Stromal cell of bone marrow (primary cell): ENCODE measurements at regions not wholly inside any gene's neighbourhood (a gene's known extent, or its start where the extent isn't known, plus 50 kb on each side); places are given as distances from the start of the nearest gene placed in this dataset.

Experiments used
- DNase-seq: peaks from one replicate; pipeline ENCODE4 v3.0.0-alpha.2; 2012; ENCODE audit warnings: low read depth

DNA sequence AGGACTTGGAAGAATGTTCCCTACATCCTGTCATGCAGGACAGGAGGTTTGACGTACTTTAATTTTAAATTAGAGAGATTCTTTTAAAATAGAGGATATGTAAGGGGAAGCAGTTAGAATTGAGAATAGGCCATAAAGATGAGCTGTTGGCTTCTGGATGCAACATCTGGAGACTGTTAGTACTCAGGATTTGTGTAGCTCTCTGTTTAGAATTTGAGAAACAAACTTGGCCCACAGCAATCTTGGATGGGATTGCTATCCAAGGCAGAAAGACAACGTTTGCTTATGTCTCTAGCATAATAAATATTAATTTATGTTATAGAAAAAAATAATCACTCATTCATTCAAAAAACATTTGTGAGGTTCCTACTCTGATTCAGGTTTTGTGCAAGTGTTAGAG is 398.4 kb upstream of the NOVA1 start:
- no peak for DNase-seq

DNA sequence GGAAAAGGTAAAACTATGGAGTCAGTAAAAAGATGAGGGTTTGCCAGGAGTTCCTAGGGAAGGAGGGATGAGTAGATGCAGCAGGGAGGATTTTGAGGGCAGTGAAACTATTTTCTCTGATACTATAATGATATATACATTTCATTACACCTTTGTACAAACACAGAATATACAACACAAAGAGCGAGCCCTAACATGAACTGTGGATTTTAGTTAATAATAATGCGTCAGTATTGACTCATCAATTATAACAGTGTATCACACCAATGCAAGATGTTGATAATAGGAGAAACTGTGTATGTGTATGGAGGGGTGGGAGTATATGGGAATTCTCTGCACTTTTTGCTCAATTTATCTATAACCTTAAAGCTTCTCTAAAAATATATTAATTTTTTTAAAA is 404.3 kb upstream of the NOVA1 start:
- DNase-seq: no peak

DNA sequence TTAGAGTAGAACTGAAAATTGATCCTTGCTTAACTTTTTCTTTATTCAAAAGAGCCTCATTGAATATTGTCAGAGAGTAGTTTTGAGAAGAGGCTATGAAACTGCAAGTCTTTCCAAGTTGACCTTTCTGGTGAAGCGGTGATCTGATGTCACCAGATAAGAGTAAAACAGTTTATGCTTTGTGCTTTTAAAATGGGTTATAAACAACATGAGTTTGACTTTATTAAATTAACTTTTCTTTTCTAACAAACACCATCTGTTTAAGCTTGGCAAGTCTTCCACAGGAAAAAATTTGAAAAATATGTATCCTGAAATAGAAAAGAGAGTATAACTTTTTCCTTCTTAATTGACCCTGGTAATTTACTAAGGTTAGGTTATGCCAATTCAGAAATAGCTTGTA is 408.7 kb upstream of the NOVA1 start:
- no peak for DNase-seq

DNA sequence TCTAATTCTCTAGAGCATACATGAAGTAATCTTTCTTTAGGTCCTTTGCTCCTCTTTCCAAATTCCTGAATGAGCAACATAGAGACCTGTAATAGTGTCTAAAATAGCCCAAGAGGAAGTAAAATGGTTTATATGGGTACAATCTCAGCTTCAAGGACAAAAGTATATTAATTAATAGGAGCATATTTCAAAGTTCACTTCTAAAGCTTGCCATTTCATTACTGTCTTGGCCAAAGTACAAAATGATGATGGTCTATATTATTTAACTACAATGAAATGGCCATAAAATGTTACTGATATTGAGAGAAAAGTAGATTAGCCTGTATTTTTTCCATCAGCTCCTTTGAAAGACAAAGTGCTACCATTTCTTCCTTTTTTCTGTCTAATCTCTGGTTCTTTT is 410.4 kb upstream of the NOVA1 start:
- no peak for DNase-seq

DNA sequence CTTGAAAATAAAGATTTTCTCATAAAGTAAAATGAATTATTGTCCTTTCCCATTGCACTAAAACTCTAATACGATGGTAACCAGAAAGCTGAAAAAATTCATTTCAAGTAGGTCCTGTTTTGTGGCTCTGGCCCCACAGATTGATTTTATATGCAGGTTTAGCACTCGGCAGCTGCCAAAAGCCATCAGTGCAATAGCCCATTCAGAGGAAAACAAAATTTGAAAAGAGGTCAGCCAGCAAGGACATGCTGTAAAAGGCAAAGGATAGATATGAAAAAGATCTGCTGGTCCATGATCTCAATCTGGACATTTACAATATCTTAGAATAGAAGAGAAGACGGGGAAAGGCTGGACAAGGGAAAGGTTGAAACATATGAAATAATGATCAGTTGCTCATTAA is 414.8 kb upstream of the NOVA1 start:
- no peak for DNase-seq

DNA sequence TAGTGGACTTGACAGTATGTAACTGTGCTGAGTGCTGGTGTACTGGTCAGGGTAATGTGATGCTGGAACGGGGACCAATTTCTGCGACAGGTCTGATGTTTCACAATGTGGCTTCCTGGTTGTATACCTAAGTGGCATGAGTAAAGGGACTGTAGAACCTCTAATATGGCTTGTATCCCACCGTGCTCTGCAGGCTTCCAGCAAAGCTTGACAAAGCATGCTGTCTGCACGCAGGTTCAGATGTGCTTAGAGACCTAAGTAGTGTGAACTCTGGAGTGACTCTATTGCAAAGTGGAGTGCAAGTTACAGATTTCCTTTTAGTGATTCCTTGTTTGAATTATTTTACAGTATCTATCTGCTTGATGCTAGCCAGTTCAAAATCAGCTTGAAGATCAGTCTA is 415.8 kb upstream of the NOVA1 start:
- DNase-seq: no peak

DNA sequence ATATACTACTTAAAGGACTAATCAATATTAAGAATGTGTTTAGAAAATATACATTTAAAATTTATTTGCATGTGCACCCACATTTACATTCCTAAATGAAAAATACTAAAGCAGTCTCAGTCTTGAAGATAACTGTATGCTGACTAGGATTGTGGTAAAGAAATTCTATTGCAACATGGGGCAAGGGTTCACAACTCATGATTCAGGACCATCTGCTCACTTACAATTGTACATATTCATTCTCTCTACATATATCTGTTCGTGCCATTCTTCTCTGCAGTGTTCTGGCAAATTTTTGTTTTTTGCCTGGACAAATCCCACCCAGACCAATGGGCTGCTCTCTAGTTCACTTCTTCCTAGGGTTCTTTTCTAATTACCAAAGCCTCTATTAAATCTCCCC is 417.2 kb upstream of the NOVA1 start:
- no peak for DNase-seq

DNA sequence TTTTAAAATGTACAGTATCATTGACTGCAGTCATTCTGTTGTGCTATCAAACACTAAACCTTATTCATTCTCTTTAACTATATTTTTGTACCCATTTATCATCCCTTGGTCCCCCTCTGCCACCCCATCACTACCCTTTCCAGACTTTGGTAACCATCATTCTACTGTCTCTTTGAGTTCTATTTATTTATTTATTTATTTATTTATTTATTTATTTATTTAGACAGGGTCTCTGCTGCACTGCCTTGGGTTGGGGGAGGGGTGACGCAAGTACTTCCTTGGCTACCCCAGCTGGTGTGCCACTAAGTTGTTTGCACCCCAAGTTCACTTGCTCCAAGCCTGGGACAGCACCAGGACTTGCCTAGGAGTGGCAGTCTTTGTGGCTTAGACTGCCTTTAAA is 427.8 kb upstream of the NOVA1 start:
- DNase-seq: no peak

DNA sequence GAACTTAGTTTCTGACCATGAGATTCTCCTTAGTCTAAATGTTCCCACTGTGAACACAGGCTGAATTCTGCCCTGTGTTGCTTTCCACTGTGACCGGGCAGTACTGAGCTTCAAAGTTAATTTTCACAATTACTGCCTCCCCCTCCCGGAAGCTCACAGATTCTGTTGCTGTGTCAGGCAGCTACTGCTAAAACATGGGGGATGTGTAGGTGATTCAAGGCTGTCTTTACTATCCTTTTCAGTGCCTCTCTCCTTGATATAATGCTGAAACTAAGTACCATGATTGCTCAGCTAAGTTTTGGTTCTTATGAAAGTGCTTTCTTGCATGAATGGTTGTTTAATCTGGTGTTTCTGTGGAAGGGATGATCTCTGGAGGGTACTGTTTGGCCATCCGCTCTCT is 428.3 kb upstream of the NOVA1 start:
- no peak for DNase-seq

DNA sequence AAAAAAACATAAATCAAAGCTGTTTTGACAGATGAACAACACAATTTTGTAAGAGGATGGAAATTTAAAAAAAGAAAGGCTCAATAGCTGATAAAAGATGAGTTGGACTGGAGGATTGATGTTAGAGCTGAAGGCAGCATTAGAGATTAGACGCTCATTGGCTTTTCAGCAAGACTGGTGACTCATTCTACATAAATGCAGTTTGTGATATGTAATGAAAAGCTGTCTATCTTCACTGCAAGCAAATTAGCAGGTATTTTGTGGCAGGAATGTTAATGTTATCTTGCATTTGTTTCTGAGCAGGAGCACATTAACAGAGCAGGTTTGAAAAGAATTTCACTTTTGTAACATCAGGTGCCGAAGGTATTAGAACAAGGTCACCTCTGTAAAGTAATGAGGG is 442.7 kb upstream of the NOVA1 start:
- DNase-seq: no peak

DNA sequence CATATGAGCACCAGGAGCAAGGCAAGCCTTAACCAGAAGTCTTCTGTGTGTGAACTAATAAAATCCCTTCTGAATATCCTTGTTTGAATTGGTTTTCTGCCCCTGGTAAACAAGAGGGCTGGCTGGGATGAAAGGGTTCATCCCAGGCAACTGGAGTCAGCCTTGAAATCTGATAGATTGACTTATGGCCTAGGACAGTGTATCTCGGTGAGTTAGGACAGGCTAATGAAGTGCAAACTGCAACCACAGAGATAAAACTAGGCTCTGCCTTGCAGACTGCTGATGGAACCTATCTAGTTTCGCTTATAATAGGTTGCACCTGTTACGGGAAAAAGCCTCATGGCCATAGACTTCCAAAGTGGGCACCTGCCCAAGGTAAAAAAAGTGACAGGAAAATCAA is 451.9 kb upstream of the NOVA1 start:
- DNase-seq: no peak

DNA sequence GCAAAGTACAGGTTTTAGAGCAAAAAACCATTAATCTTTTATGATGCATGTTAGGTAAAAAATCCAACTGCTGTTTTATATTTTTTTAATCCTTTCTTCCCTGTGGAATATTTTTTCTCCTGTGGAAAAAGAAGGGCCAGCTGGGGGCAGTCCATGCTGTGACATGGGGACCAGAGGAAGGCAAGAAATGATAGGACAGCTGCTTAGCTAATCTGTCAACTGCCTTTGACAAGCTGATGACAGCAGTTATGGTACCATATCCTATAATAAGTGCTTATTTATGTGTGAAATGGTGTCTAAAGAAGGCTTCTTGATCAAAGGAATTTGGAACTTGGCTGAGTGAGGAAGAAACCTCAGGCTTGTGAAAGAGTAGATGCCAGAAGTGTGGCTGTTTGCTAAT is 452.4 kb upstream of the NOVA1 start:
- DNase-seq: no peak

DNA sequence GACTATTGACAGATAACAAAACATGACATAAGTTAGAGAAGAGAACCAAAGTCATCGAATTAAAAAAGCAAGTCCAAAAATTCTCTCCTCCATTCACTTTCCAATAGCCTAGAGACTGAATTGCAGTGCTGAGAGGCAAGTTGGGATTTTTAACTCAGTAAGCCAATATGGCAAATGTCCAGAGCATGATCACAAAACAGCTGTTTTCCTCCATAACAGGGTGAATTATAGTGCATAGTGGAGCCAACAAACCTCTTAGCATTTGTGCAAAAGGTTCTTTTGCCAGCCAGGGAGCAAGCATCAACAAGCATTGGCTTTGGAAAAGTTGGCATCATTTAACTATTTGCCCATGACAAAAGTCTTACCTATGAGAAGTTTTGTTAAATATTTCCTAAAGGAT is 458.8 kb upstream of the NOVA1 start:
- DNase-seq: no peak

DNA sequence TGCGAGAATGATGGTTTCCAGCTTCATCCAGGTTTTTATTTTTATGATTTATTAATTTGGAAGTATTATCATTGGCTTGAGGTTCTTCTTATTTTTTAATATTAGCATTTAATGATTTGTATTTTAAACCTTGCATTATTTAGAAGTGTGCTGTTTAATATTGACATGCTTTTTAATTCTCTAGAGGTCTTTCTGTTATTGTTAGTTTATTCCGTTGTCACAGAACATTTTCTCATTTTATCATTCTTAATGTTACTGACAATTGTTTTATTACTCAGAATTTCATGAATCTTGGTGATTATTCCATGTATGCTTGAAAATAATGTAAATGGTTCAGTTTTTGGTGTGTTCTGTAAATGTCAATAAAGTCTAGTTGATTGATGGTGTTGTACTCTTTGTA is 463.5 kb upstream of the NOVA1 start:
- DNase-seq: no peak

DNA sequence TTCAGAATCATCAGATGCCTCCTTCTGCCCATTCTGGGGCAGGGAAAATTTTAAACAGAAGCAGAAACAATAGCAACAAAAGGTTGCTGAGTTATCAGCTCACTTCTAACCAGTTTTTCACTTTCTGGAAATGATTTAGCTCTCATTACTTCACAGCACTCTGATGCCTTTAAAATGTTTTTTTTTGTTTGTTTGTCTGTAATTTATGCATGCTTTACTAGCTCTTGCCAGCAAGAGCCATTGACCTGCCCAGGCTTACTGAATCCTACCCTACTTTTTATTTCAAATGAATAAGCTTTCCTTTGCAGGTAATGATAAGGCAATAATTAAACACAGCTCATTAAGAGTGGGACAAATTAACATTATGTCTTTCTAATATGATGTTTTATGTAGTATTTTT is 466.1 kb upstream of the NOVA1 start:
- no peak for DNase-seq

DNA sequence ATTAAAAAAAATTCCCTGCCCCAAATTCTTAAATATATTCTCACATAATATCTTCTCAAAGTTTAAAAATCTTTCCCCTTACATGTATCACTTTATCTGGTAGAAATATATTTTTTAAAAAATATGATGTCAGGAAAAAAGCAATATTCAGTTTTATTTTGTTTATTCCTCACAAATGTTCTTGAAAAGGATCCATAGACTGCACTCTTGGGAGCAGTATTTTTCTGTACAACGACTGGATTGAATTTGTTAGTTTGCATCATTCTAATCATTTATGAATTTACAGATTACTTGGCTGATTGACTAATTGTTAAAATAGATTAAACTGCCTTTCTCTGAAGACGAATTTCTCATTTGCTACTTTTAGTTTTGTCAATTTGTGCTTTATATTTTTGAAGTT is 468.1 kb upstream of the NOVA1 start:
- DNase-seq: no peak

DNA sequence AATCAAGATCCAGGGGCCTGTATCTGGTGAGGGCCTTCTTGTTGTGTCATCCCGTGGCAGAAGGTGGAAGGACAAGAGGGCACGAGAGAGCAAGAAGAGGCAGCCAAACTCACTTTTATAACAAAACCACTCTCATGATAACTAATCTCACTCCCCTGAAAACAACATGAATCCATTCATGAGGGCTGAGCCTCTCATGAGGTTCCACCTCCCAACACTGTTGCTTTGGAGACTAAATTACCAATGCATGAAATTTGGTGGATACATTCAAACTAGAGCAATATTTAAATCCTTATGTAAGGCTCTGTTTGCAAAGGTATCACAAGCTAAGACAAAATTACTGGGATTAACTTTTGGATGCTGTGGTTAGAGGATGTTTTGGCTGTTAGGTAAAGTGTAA is 470.1 kb upstream of the NOVA1 start:
- DNase-seq: no peak

DNA sequence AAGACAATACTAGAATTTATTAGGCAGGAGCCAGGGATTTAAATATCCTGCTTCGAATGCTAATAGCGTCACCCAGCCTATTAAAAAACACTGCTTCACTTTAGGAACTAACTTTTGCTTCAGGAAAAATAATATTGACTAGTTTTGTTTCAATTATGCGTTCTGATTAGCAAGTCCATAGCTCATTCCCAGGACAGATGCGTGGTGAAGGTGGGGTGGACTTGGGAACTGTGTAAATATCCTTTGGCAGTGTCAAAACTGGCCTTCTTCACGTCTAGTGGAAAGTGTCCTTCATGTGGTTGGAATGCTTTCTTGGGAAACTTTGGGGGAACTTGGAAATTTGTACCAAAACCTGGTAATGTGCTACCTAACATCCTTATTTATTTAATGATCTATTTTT is 474.8 kb upstream of the NOVA1 start:
- no peak for DNase-seq

DNA sequence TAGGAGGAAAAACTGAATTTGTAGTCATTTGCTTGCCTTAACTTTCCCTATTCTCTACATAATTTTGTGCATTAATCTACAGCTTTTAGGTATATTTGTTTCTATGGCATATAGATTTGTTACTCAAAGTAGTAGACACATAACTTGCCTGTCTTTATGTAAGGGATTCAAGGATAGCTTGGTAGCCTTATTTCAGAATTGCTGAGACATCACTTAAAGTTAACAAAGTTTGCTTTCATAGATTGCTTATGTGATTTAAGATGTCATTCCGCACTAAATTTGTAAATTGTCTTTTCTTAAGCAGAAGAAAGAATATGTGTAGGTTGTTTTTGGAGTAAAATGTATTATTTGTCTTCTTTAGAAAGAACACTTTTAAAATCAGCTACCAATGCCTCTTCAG is 477.7 kb upstream of the NOVA1 start:
- no peak for DNase-seq

DNA sequence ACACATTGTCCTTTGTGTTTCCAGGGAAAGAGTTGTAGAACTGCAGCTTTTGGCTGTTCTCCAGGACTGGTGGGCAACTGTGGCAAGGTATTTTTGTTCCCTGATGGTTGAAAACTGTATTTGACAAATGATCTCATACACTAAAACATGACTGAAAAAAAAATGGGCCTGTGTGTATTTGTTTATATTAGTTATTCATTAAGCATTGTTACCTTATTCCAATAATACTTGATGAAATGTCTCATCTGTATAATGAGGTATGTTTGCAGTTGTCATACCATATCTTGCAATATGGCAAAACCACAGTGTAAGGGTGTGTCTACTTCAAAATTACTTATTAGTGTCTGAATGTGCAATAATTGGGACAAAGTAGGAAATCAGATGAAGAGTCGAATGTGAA is 479.4 kb upstream of the NOVA1 start:
- no peak for DNase-seq

DNA sequence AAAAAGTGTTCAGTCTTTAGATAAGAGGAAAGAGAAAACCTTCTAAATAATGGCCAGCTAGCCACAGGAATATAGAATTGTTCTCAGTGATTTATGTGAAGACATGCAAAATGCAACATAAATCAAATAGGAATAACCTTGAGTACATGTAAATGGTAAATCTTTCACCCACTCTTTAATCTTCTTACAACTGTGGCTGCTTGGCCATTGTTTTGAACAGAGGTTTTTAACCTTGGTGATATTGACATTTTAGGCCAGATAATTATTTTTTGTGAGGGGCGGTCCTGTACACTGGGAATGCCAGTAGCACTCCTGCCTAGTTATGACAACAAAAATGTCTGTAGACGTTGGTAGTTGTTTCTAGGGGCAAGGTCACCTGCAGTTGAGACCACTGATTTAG is 479.9 kb upstream of the NOVA1 start:
- DNase-seq: no peak

DNA sequence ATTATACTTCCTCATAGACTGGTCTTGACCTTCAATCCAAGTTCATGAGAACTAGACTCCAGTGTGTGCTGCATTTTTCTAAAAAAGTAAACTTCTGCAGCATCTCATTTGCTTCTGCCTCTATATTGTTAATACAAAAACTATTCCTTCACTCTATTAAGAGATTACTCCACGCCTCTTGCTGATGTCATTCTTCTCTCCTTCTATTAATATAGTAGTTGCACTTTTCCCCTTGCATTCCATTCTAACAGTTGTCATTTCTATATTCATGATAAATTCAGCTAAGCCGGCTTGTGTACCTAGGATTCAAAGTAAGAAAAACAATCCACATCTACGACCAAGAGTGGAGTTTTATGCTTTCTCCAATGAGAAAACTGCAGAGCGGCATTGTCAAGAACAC is 480.4 kb upstream of the NOVA1 start:
- DNase-seq: no peak

DNA sequence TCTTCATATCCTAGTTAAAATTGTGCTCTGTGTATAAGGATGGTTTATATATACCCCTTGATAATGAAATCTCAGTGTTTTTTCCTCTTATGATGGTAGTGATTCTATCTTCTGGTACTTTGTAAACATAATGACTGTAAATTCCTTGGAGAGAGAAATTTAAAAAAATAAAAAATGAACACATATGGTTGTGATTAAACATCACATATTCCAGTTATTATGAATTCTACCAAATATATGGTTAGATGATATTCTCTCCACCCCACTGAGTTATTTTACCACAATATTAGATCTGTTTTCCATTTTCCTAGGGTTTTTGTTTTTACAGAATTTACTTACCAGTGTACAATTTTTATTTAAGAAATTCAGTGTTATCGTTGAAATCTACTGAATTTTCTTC is 481.9 kb upstream of the NOVA1 start:
- no peak for DNase-seq

DNA sequence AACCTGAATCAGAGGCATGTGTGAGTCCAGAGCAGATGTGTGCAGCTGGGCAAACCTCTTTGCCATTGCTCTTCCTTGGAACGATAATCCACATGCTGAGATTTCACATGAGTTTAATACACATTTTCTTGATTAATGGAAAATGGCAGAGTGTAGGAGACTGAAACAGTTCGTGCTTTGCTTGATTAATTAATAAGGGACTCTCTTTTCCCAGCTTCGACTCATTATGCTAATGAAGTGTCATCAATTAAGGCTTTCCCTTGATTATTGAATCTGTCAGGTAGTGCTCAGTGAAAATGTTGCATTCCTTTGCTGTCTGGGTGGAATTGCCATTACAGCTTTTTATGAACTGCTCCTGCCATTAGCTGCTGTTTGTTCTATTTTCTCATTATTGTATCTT is 487.7 kb upstream of the NOVA1 start:
- DNase-seq: no peak

DNA sequence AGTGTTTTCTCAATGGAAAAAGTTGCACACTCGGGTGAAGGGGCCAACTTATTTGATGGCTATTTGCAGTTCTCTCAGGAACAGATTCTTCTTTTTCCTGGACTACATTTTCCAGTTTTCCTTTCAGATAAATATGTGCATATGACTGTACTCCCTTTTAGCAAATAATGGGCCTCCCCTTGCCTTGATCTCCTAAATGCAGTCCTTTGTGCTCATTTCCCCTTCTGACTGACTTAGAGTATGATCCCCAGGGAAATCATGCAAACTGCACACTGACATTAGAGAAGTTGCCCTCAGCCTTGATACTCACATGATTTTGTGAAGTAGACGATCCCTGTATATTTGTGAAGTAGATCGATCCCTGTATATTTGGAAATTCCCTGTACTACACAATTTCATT is 492.9 kb upstream of the NOVA1 start:
- DNase-seq: no peak

DNA sequence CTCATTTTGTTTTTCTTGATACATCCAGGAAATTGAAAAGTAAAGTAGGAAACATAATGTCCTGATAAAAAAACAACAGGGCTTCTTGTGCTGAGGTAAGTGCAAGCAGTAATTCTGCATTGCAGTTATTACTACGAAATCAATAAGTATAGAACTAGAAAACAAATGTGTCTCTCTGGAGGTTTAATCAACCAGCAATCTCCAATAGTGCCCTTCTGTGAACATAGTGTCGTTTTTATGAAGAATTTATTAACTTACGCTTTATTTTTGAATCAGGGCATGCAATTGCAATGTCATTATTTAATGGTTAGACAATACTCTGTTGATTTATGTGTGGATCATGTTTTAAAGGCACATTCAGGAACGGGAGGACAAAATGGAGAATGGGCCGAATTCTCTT is 494.1 kb upstream of the NOVA1 start:
- no peak for DNase-seq
